Stimulated activated memory B cell treated with anti-CD40 and anti-IgM and Interleukin-4, amounts not matched to agents 10 μg/mL and 1 μg/mL and 100 μg/mL, for 72 hours (primary cell): ENCODE measurements at regions not wholly inside any gene's neighbourhood (a gene's known extent, or its start where the extent isn't known, plus 50 kb on each side); places are given as distances from the start of the nearest gene placed in this dataset.

Experiments
- ATAC-seq: fragments of 150-1000 bp; cut with Tn5 transposase; 2 replicates; pipeline ENCODE4 v1.10.0; 2021
- H3K27ac Mint-ChIP-seq: one replicate; pipeline ENCODE4 v1.8.0; 2022; ENCODE audit warnings: mild to moderate bottlenecking, mixed read lengths
- H3K27me3 Mint-ChIP-seq: one replicate; pipeline ENCODE4 v1.8.0; 2022; ENCODE audit warnings: mixed read lengths
- H3K36me3 Mint-ChIP-seq: one replicate; pipeline ENCODE4 v1.8.0; 2022; ENCODE audit warnings: mixed read lengths
- H3K4me1 Mint-ChIP-seq: one replicate; pipeline ENCODE4 v1.8.0; 2022; ENCODE audit warnings: mixed read lengths
- H3K4me3 Mint-ChIP-seq: one replicate; pipeline ENCODE4 v1.8.0; 2022; ENCODE audit warnings: mild to moderate bottlenecking, moderate library complexity, mixed read lengths
- H3K9me3 Mint-ChIP-seq: one replicate; pipeline ENCODE4 v1.8.0; 2022; ENCODE audit warnings: mixed read lengths

DNA sequence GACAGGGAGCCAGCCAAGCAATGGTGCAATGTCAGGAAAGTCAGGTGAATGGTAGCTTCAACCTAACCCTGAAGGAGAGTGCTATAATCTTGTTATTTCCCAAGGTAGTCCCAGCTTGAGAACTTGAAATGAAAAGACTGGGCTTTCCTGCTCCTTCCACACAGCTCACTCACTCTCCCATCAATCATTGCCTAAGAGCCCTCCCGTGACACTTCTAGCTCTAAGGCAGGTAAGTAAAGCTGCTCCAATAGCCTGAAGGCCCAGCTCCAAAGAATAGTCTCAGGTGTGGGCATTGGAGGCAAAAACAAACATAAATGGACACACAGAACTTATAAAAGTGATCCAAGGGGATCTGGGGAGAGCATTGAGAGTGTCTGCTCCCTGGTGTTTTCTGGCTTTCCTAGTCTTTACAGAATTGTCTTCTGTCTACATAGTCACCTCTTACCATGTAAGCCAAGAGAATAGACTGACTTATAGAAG is 63.1 kb upstream of the TBC1D5 start:
- Mint-ChIP-seq H3K27me3 (no peaks in the 10 kb centered on the region), H3K9me3 (no peaks in the 10 kb centered on the region), H3K27ac (no peak overlapping the region), H3K4me1 (peaks cover 18% of the 10 kb centered on the region), H3K36me3 (no peaks in the 10 kb centered on the region), H3K4me3 (no peak overlapping the region)
- no peak for ATAC-seq

DNA sequence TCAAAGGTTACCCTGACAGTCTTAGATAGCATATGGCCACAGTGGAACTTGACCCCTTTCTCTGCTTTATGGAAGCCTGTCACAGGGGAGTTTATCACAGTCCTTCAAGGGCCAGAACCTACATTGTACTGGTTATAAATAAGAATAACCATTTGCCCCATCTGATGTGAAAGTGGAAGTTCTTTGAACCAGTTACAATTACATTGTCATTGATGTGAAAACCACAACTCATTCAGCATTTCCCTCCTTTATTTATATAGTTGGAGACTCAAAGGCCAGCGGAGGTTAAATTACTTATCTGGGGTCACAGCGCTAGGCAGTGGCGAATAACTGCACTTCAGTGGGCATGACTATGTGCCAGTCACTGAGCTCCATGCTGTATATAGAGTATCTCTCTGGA is 60.5 kb upstream of the TBC1D5 start:
- peak; percentile 71 for ATAC-seq
- Mint-ChIP-seq H3K4me1 (peaks cover 16% of the 10 kb centered on the region), H3K27ac (no peak overlapping the region), H3K27me3 (no peaks in the 10 kb centered on the region), H3K9me3 (no peaks in the 10 kb centered on the region), H3K36me3 (no peaks in the 10 kb centered on the region), H3K4me3 (no peak overlapping the region)

DNA sequence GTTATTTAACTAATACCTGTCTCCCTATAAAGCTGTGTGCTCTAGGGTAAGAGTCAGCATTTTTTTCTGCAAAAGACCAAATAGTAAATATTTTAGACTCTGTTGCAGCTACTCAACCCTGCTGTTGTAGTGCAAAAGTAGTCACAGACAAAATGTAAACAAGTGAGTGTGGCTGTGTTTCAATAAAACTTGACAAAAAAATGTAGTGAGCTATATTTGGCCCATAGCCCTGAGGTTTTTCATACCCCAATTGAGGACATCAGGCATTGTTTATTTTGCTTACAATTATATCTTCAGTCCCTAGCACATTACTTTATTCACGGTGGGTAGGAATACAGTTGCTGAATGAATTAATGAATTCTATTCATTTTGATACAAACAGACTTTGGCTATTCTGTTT is 58.7 kb upstream of the TBC1D5 start:
- no peak overlapping the region for H3K4me3 Mint-ChIP-seq
- peaks cover 10% of the 10 kb centered on the region for H3K4me1 Mint-ChIP-seq
- no peaks in the 10 kb centered on the region for H3K27me3 Mint-ChIP-seq
- no peak overlapping the region for H3K27ac Mint-ChIP-seq
- H3K36me3 Mint-ChIP-seq: no peaks in the 10 kb centered on the region
- H3K9me3 Mint-ChIP-seq: no peaks in the 10 kb centered on the region
- no peak for ATAC-seq

DNA sequence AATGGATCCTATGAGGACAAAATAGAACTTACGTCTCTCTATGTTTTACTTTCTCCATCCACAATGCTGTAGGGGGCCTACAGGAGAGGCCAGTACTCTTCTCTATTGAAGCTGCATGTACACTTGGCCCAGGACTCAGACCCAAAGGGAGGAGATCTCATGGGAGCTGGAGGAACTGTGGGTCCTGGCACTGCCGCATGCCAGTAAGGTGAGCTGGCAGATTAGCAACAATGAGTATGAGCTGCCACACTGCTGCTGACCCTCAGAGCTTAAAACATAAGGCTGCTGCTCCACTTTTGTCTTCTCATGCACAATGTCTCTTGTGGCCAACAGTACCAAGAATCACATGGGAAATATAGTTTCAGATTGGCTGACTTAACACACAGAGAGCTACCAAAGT is 57.8 kb upstream of the TBC1D5 start:
- Mint-ChIP-seq H3K4me3 (no peak overlapping the region), H3K4me1 (peaks cover 10% of the 10 kb centered on the region), H3K36me3 (no peaks in the 10 kb centered on the region), H3K27ac (no peak overlapping the region), H3K9me3 (no peaks in the 10 kb centered on the region), H3K27me3 (no peaks in the 10 kb centered on the region)
- no peak for ATAC-seq

DNA sequence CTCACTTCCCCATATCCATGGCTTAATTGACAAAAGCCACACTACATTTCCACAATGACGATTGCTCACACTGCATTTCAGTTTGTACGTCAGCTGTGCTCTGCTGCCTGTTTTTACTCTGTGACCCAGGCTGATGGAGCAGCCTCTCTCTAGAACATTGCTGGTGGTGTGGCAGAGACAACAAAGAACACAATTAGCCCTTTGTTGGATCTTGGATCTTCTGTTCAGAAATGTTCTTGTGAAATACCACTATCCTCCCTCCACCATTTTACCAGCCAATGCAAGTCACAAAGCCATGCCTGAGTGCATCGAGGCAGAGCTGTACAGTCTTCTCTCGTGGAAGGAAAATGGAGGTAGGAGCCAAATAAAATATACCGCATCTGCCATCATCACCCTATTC is 56.9 kb upstream of the TBC1D5 start:
- no peak for ATAC-seq
- H3K36me3 Mint-ChIP-seq: no peaks in the 10 kb centered on the region
- peaks cover 10% of the 10 kb centered on the region for H3K4me1 Mint-ChIP-seq
- no peak overlapping the region for H3K27ac Mint-ChIP-seq
- H3K27me3 Mint-ChIP-seq: no peaks in the 10 kb centered on the region
- no peaks in the 10 kb centered on the region for H3K9me3 Mint-ChIP-seq
- no peak overlapping the region for H3K4me3 Mint-ChIP-seq

DNA sequence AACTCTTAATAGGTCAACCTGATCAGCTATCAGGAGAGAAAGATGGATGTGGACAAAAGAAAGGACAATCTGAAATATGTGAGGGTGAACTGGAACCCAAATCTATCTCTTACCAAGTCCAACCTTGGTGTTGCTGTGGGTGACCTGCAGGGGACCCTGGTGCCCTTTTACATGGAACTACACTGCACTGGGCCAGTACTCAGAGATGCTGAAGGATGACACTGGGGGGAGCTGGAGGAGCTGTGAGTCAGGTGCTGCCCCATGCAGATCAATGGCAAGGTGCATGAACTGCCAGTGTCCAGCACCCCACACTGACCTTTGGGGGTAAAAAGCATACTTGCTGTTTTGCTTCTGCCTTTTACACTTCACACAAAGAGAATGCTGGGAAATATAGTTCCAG is 55.6 kb upstream of the TBC1D5 start:
- H3K4me3 Mint-ChIP-seq: no peak overlapping the region
- peaks cover 3% of the 10 kb centered on the region for H3K9me3 Mint-ChIP-seq
- no peaks in the 10 kb centered on the region for H3K27me3 Mint-ChIP-seq
- H3K27ac Mint-ChIP-seq: no peak overlapping the region
- H3K36me3 Mint-ChIP-seq: peaks cover 4% of the 10 kb centered on the region
- ATAC-seq: no peak
- H3K4me1 Mint-ChIP-seq: peaks cover 3% of the 10 kb centered on the region

DNA sequence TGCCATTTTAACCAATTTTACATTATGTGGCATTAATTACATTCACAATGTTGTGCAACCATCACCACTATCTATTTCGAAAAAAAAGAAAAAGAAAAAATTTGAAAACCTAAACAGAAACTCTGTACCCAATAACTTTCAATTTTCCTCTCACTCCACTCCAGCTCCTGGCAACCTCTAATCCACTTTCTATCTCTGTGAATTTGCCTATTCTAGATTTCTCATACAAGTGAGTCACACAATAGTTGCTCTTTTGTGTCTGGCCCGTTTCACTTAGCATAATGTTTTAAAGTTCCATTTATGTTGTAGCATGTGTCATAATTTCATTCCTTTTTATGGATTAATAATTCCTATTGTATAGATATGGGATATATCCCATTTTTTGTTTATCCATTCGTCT is 53.3 kb upstream of the TBC1D5 start:
- Mint-ChIP-seq H3K9me3 (peaks cover 12% of the 10 kb centered on the region), H3K27ac (no peak overlapping the region), H3K4me3 (no peak overlapping the region), H3K36me3 (peaks cover 15% of the 10 kb centered on the region), H3K27me3 (no peaks in the 10 kb centered on the region), H3K4me1 (no peaks in the 10 kb centered on the region)
- no peak for ATAC-seq

DNA sequence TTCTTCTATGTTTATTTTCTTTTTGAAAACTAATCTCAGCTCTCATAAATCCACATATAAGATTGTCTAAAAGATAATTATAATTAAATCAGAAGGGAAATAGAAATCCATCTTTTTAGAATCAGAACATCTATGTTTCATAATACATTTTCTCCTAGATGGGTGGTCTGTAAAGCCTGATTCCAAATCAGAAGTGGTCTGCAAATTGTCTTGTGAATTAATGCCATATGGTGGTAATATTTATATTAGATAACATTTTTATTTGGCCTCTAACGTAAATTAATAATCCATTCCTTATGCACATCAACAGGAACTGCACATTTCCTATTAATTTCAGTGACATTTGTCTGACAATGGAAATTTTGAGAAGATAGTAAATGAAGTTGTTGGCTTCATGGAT is 52.8 kb upstream of the TBC1D5 start:
- Mint-ChIP-seq H3K36me3 (peaks cover 15% of the 10 kb centered on the region), H3K9me3 (peaks cover 12% of the 10 kb centered on the region), H3K27me3 (no peaks in the 10 kb centered on the region), H3K4me1 (no peaks in the 10 kb centered on the region), H3K4me3 (no peak overlapping the region), H3K27ac (no peak overlapping the region)
- no peak for ATAC-seq

DNA sequence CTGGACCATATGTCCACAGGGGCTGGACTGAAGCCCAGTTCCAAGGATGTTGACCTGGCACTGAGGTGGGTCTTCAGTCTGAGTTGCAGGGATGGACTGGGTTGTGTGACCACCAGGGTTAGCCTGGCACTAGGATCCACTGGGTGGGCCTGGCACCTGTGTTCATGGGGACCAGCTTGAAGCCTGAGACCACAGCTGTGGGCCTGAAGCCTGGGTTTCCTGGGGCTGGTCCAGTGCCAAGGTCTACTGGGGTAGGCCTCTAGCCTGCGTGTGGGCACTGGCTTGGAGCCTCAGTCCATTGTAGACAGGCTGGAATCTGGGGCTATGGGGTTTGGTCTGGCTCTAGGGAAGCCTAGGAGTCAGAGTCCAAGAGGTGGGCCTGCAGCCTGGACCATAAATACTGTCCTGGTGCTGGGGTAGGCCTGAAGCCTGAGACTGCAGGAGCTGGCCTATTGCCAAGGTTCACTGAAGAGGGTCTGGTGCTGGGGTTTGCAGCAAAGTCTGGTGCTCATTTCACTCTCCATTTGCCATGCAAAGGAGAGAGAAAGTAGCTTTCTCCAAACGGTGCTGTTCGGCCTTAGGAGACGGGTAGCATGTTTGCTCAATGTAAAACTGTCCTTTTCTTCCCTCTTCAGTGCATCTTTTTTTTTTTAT is 51.2 kb upstream of the TBC1D5 start:
- Mint-ChIP-seq H3K4me1 (no peaks in the 10 kb centered on the region), H3K27ac (no peak overlapping the region), H3K36me3 (peaks cover 15% of the 10 kb centered on the region), H3K9me3 (peaks cover 12% of the 10 kb centered on the region), H3K27me3 (no peaks in the 10 kb centered on the region), H3K4me3 (no peak overlapping the region)
- no peak for ATAC-seq
